Osteoblast (primary cell): ENCODE measurements at regions not wholly inside any gene's neighbourhood (a gene's known extent, or its start where the extent isn't known, plus 50 kb on each side); places are given as distances from the start of the nearest gene placed in this dataset.
A peak's percentile ranks its signal among the peaks of the same experiment; 100 is the strongest.
"Not testable (repeated sequence)": the region's sequence is repeated elsewhere in the genome, so short reads cannot be mapped to it uniquely, and the experiment has no call there.

Source experiments
- DNase-seq: peaks from one replicate; pipeline ENCODE4 v3.0.0; 2011; ENCODE audit warnings: low spot score, mixed read lengths; ENCODE audit not compliant: insufficient read length; ENCODE audit errors: missing footprints
- H2AFZ ChIP-seq: 2 replicates; pipeline ENCODE4 v1.6.0; 2011; ENCODE audit warnings: mild to moderate bottlenecking, low read length
- H3K27ac ChIP-seq: 2 replicates; pipeline ENCODE4 v1.5.1; 2011; ENCODE audit warnings: mild to moderate bottlenecking, low read depth, low read length, moderate library complexity
- H3K27me3 ChIP-seq: 2 replicates; pipeline ENCODE4 v1.6.0; 2012; ENCODE audit warnings: mild to moderate bottlenecking, control low read depth, inconsistent platforms, low read length, moderate library complexity; ENCODE audit not compliant: insufficient read depth
- H3K36me3 ChIP-seq: 2 replicates; pipeline ENCODE4 v1.5.1; 2011; ENCODE audit warnings: mild to moderate bottlenecking, low read length, control low read depth, moderate library complexity; ENCODE audit not compliant: insufficient read depth
- H3K4me1 ChIP-seq: 2 replicates; pipeline ENCODE4 v1.5.1; 2011; ENCODE audit warnings: mild to moderate bottlenecking, low read length, control low read depth, moderate library complexity; ENCODE audit not compliant: insufficient read depth
- H3K4me2 ChIP-seq: 2 replicates; pipeline ENCODE4 v1.6.0; 2011; ENCODE audit warnings: mild to moderate bottlenecking, low read length; ENCODE audit not compliant: insufficient read depth
- H3K4me3 ChIP-seq: fragments of 200-600 bp; sonication (generic); 3 replicates; pipeline ENCODE4 v1.5.1; 2012; ENCODE audit warnings: mild to moderate bottlenecking, low read length, inconsistent platforms; ENCODE audit not compliant: insufficient read depth
- H3K79me2 ChIP-seq: 2 replicates; pipeline ENCODE4 v1.6.0; 2012; ENCODE audit warnings: mild to moderate bottlenecking, low read length, control low read depth, inconsistent platforms; ENCODE audit not compliant: insufficient read depth
- H3K9me3 ChIP-seq: 2 replicates; pipeline ENCODE4 v1.5.1; 2011; ENCODE audit warnings: low read depth, low read length, control low read depth
- H4K20me1 ChIP-seq: 2 replicates; pipeline ENCODE4 v1.6.0; 2012; ENCODE audit warnings: mild to moderate bottlenecking, low read length, control low read depth; ENCODE audit not compliant: insufficient read depth
- CTCF ChIP-seq: IDR thresholded peaks from 2 replicates; pipeline ENCODE4 v1.5.1; 2011; ENCODE audit warnings: mild to moderate bottlenecking, low read depth, low read length, moderate library complexity; ENCODE audit errors: extremely low read depth

GRCh38 chr9:108033976-108034964, 544.7 kb upstream of the KLF4 start:
- Histone ChIP-seq H3K36me3 (no peaks in the 10 kb centered on the region), H3K27me3 (no peaks in the 10 kb centered on the region), H3K27ac (no peak overlapping the region), H3K4me1 (no peaks in the 10 kb centered on the region), H3K9me3 (no peaks in the 10 kb centered on the region), H4K20me1 (no peaks in the 10 kb centered on the region), H3K4me2 (no peak overlapping the region), H3K4me3 (no peak overlapping the region), H3K79me2 (no peaks in the 10 kb centered on the region), H2AFZ (no peak overlapping the region)
- TF ChIP-seq CTCF: no peak
- DNase-seq: peak; percentile 62

GRCh38 chr9:108032079-108032478, 542.5 kb upstream of the KLF4 start:
- H3K36me3 ChIP-seq, H3K4me1 ChIP-seq, DNase-seq, H3K79me2 ChIP-seq, H3K4me3 ChIP-seq, H3K4me2 ChIP-seq, H3K27ac ChIP-seq, H3K27me3 ChIP-seq, H3K9me3 ChIP-seq, H4K20me1 ChIP-seq, H2AFZ ChIP-seq: not testable (repeated sequence)

GRCh38 chr9:108031221-108031620, 541.7 kb upstream of the KLF4 start:
- not testable (repeated sequence) for H3K36me3 ChIP-seq, H3K9me3 ChIP-seq, H3K27ac ChIP-seq, H3K4me1 ChIP-seq, H4K20me1 ChIP-seq, H3K4me3 ChIP-seq, H2AFZ ChIP-seq, DNase-seq, H3K27me3 ChIP-seq, H3K4me2 ChIP-seq, H3K79me2 ChIP-seq

DNA sequence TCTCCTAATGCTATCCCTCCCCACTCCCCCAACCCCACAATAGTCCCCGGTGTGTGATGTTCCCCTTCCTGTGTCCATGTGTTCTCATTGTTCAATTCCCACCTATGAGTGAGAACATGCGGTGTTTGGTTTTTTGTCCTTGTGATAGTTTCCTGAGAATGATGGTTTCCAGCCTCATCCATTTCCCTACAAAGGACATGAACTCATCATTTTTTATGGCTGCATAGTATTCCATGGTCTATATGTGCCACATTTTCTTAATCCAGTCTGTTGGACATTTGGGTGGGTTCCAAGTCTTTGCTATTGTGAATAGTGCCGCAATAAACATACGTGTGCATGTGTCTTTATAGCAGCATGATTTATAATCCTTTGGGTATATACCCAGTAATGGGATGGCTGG, 537.1 kb upstream of the KLF4 start:
- not testable (repeated sequence) for H3K79me2 ChIP-seq, H3K4me1 ChIP-seq, H4K20me1 ChIP-seq, H3K27me3 ChIP-seq, H3K27ac ChIP-seq, H3K9me3 ChIP-seq, DNase-seq, H3K4me3 ChIP-seq, H3K4me2 ChIP-seq, H2AFZ ChIP-seq, H3K36me3 ChIP-seq

DNA sequence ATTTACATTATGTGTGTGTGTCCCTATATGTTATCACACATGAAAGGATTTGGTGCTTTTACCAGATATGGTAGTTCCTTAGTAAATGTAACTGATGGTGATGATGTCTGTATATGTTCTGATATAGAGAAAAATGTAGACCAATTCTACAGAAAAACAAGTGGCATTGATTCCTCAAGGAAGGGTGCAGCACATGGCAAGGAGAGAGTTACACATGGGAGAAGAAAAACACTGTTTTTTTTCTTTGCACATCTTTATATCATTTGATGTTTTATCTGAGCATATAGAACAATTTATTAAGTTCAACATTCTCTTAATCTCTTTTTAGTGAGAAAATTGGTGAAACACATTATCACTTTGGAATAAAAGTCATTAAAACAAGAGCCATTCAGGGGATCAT, 535.0 kb upstream of the KLF4 start:
- Histone ChIP-seq H3K4me3 (no peak overlapping the region), H2AFZ (no peak overlapping the region), H3K4me2 (no peak overlapping the region), H3K9me3 (no peaks in the 10 kb centered on the region), H3K79me2 (no peaks in the 10 kb centered on the region), H4K20me1 (no peaks in the 10 kb centered on the region), H3K27ac (no peak overlapping the region), H3K27me3 (no peaks in the 10 kb centered on the region), H3K36me3 (no peaks in the 10 kb centered on the region), H3K4me1 (no peaks in the 10 kb centered on the region)
- no peak for TF ChIP-seq CTCF
- no peak for DNase-seq
